ENCODE measurements at regions not wholly inside any gene's neighbourhood (a gene's known extent, or its start where the extent isn't known, plus 50 kb on each side); places are given as distances from the start of the nearest gene placed in this dataset.

- Histone ChIP-seq H3K23ac (ENCODE audit: insufficient read length, low read depth, low read length) (no peak overlapping the region), H2BK120ac (ENCODE audit: low read depth, low read length, poor library complexity, severe bottlenecking) (no peak overlapping the region), H3K27me3 (ENCODE audit: insufficient read depth, low read length) (no peaks in the 10 kb centered on the region), H3T11ph (ENCODE audit: low read length) (no peak overlapping the region), H2BK12ac (ENCODE audit: insufficient read length, low read depth, low read length) (no peak overlapping the region), H4K8ac (replicated peaks; ENCODE audit: insufficient read length, low read depth, low read length) (no peak overlapping the region), H3K4me1 (ENCODE audit: insufficient read depth, low read length) (peaks cover 2% of the 10 kb centered on the region; the same call in 1 of the 2 replicates), H3K4ac (ENCODE audit: low read depth, low read length) (no peak overlapping the region), H4K5ac (ENCODE audit: insufficient read length, low read depth, low read length) (no peak overlapping the region), H4K91ac (ENCODE audit: insufficient read length, low read depth, low read length) (no peak overlapping the region), H3K18ac (ENCODE audit: insufficient read length, low read depth, low read length) (no peak overlapping the region), H3K9ac (ENCODE audit: extremely low read depth, insufficient read length, low read length) (no peak overlapping the region), H4K20me1 (ENCODE audit: control insufficient read depth, insufficient read depth, insufficient read length) (no peaks in the 10 kb centered on the region), H3K79me2 (ENCODE audit: insufficient read depth, low read length) (no peaks in the 10 kb centered on the region), H3K27ac (ENCODE audit: insufficient read length, low read depth, low read length) (peak overlapping the region; percentile 34), H3K9me3 (ENCODE audit: control insufficient read depth, low read depth, low read length) (no peaks in the 10 kb centered on the region), H2AFZ (ENCODE audit: low read length) (no peak overlapping the region), H2BK20ac (ENCODE audit: low read depth, low read length, poor library complexity, severe bottlenecking) (no peak overlapping the region), H2BK5ac (ENCODE audit: insufficient read length, low read length) (no peak overlapping the region), H2BK15ac (ENCODE audit: low read depth, low read length) (no peak overlapping the region), H3K79me1 (ENCODE audit: insufficient read depth, low read depth, low read length, poor library complexity, severe bottlenecking) (no peaks in the 10 kb centered on the region), H3K56ac (ENCODE audit: insufficient read length, low read depth, low read length) (no peak overlapping the region), H3K23me2 (ENCODE audit: insufficient read length, low read depth, low read length, poor library complexity, severe bottlenecking) (no peaks in the 10 kb centered on the region), H3K14ac (ENCODE audit: insufficient read depth, low read length) (no peak overlapping the region), H2AK5ac (ENCODE audit: insufficient read length, low read length) (no peak overlapping the region), H3K4me2 (ENCODE audit: insufficient read depth, insufficient read length, low read length) (no peak overlapping the region)
- Mint-ChIP-seq H3K27me3 (ENCODE audit: low read depth) (peaks cover 2% of the 10 kb centered on the region; the same call in 1 of the 2 replicates), H3K4me3 (no peak overlapping the region), H3K36me3 (ENCODE audit: insufficient read depth in 1 of 3, low read depth in 3 of 3) (peaks cover 0 to 2% (median 2%) of the 10 kb centered on the region in 3 experiments; a peak in 4 of 7 replicates), H3K9me3 (peaks cover 2 to 4% of the 10 kb centered on the region in 2 experiments; a peak in 4 of 5 replicates), H3K27ac (peak overlapping the region; percentile 47 to 68 (median 58); a peak in 2 of 7 replicates), H3K4me1 (peaks cover 23 to 33% of the 10 kb centered on the region in 2 experiments)
- DNase-seq, result peak; percentile 51
- WGBS (ENCODE audit: extremely low coverage, insufficient read length, low lambda C conversion rate), result no CpG with 5 or more reads among the region's 7 CpGs
- TF ChIP-seq, protein P1, sequence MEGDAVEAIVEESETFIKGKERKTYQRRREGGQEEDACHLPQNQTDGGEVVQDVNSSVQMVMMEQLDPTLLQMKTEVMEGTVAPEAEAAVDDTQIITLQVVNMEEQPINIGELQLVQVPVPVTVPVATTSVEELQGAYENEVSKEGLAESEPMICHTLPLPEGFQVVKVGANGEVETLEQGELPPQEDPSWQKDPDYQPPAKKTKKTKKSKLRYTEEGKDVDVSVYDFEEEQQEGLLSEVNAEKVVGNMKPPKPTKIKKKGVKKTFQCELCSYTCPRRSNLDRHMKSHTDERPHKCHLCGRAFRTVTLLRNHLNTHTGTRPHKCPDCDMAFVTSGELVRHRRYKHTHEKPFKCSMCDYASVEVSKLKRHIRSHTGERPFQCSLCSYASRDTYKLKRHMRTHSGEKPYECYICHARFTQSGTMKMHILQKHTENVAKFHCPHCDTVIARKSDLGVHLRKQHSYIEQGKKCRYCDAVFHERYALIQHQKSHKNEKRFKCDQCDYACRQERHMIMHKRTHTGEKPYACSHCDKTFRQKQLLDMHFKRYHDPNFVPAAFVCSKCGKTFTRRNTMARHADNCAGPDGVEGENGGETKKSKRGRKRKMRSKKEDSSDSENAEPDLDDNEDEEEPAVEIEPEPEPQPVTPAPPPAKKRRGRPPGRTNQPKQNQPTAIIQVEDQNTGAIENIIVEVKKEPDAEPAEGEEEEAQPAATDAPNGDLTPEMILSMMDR (conservative IDR thresholded peaks at IDR 0.05), result no peak
Observed at GRCh38 chr3:72032441-72033135, 247.6 kb upstream of the PROK2 start.

Data from H9 (cell line).